H1 (cell line): ENCODE measurements at regions not wholly inside any gene's neighbourhood (a gene's known extent, or its start where the extent isn't known, plus 50 kb on each side); places are given as distances from the start of the nearest gene placed in this dataset.

Experiments used
- CTCF ChIA-PET: fragments of 300-600 bp; sonication (Branson Sonifier 250); formaldehyde crosslinking; loops from one replicate; lab custom pipeline; 2021; ENCODE audit not compliant: partially characterized antibody; lab: Charles Lee
- POLR2A ChIA-PET: fragments of 300-600 bp; sonication (Branson Sonifier 250); formaldehyde crosslinking; loops from one replicate; lab custom pipeline; 2021; ENCODE audit warnings: inconsistent platforms; ENCODE audit not compliant: partially characterized antibody; lab: Charles Lee
- DNase-seq, 2 experiments: peaks; one replicate each; pipeline versions ENCODE4 v3.0.0 to v3.0.0-alpha.2; 2010 to 2022; ENCODE audit warnings: low spot score in 2 of 2, low read depth in 1 of 2, mixed read lengths in 1 of 2
- FAIRE-seq: peaks from 2 replicates; lab custom pipeline; 2011; peaks lifted over from hg19 to GRCh38; lab: Jason Lieb, UNC
- H2AFZ ChIP-seq: 2 replicates; pipeline ENCODE4 v1.8.1; 2012; ENCODE audit warnings: low read length, inconsistent platforms
- H2AK5ac ChIP-seq: 2 replicates; pipeline ENCODE4 v1.6.1; 2013; ENCODE audit warnings: low read depth, low read length
- H2BK120ac ChIP-seq: replicated peaks from 2 replicates; pipeline ENCODE3; 2013; ENCODE audit warnings: low read depth, low read length, inconsistent platforms
- H2BK12ac ChIP-seq: 2 replicates; pipeline ENCODE4 v1.6.1; 2013; ENCODE audit warnings: low read depth, low read length
- H2BK15ac ChIP-seq: 2 replicates; pipeline ENCODE4 v1.6.1; 2013; ENCODE audit warnings: low read length
- H2BK20ac ChIP-seq: 2 replicates; pipeline ENCODE4 v1.6.1; 2013; ENCODE audit warnings: low read length
- H2BK5ac ChIP-seq: 2 replicates; pipeline ENCODE4 v1.6.1; 2013; ENCODE audit warnings: low read depth, low read length
- H3K14ac ChIP-seq: 2 replicates; pipeline ENCODE4 v1.6.1; 2013; ENCODE audit warnings: inconsistent platforms; ENCODE audit not compliant: insufficient read length
- H3K18ac ChIP-seq: 2 replicates; pipeline ENCODE4 v1.6.1; 2013; ENCODE audit warnings: low read length; ENCODE audit errors: extremely low read depth
- H3K23ac ChIP-seq: 2 replicates; pipeline ENCODE4 v1.6.1; 2013; ENCODE audit warnings: inconsistent platforms; ENCODE audit not compliant: insufficient read length
- H3K23me2 ChIP-seq: 2 replicates; pipeline ENCODE4 v1.6.1; 2013; ENCODE audit warnings: low read depth, low read length
- H3K27ac ChIP-seq: 2 replicates; pipeline ENCODE4 v1.6.1; 2011; ENCODE audit warnings: low read depth, low read length, inconsistent platforms
- H3K27me3 ChIP-seq, 4 experiments: replicated peaks in 1 of 4; 1 replicate in 1 of 4; 2 replicates in 3 of 4; pipeline versions ENCODE4 v1.6.1 to v1.8.1; 2011 to 2013; ENCODE audit warnings: low read length in 3 of 4, mild to moderate bottlenecking in 3 of 4, inconsistent platforms in 2 of 4, mixed read lengths in 2 of 4, moderate library complexity in 1 of 4; ENCODE audit not compliant: control insufficient read depth in 3 of 4, insufficient read depth in 3 of 4; ENCODE audit errors: extremely low read depth in 1 of 4
- H3K36me3 ChIP-seq, 4 experiments: 2 replicates each; pipeline versions ENCODE4 v1.6.1 to v1.8.1; 2011 to 2013; ENCODE audit warnings: mild to moderate bottlenecking in 4 of 4, low read length in 3 of 4, moderate library complexity in 2 of 4, control low read depth in 1 of 4, inconsistent platforms in 1 of 4; ENCODE audit not compliant: insufficient read depth in 4 of 4, control insufficient read depth in 2 of 4
- H3K4ac ChIP-seq: replicated peaks from 2 replicates; pipeline ENCODE3; 2013; ENCODE audit warnings: low read length, low read depth, mixed read lengths, inconsistent platforms; ENCODE audit not compliant: insufficient read length
- H3K4me1 ChIP-seq, 4 experiments: replicated peaks in 1 of 4; 1 replicate in 1 of 4; 2 replicates in 3 of 4; pipeline versions ENCODE4 v1.6.1 to v1.8.1; 2011 to 2013; ENCODE audit warnings: low read length in 3 of 4, inconsistent platforms in 2 of 4, mixed read lengths in 1 of 4; ENCODE audit not compliant: insufficient read depth in 4 of 4, control insufficient read depth in 3 of 4
- H3K4me2 ChIP-seq, 2 experiments: 2 replicates each; pipeline versions ENCODE4 v1.6.1 to v1.8.1; 2011 to 2013; ENCODE audit warnings: low read depth in 2 of 2, low read length in 2 of 2, control low read depth in 1 of 2, inconsistent platforms in 1 of 2, mild to moderate bottlenecking in 1 of 2; ENCODE audit not compliant: insufficient read depth in 1 of 2
- H3K4me3 ChIP-seq, 4 experiments: fragments of 200-600, 300-600 bp in 1 of 4; sonication (generic), shearing (Covaris generic), sonication (Bioruptor Twin) in 1 of 4; 2 replicates each; pipeline versions ENCODE4 v1.5.1 to v1.8.1; 2011 to 2016; ENCODE audit warnings: low read length in 4 of 4, low read depth in 3 of 4, control low read depth in 2 of 4, inconsistent platforms in 2 of 4, mild to moderate bottlenecking in 2 of 4, mixed read lengths in 1 of 4, moderate library complexity in 1 of 4; ENCODE audit not compliant: insufficient read depth in 2 of 4; ENCODE audit errors: extremely low read depth in 1 of 4
- H3K56ac ChIP-seq: replicated peaks from 2 replicates; pipeline ENCODE3; 2013; ENCODE audit warnings: low read depth, mild to moderate bottlenecking, mixed read lengths, low read length, inconsistent platforms; ENCODE audit not compliant: insufficient read length
- H3K79me1 ChIP-seq: 2 replicates; pipeline ENCODE4 v1.6.1; 2013; ENCODE audit warnings: low read depth, low read length, control low read depth
- H3K79me2 ChIP-seq, 2 experiments: 2 replicates each; pipeline versions ENCODE4 v1.6.1 to v1.8.1; 2012 to 2013; ENCODE audit warnings: low read length in 2 of 2, mild to moderate bottlenecking in 2 of 2, inconsistent platforms in 1 of 2; ENCODE audit not compliant: insufficient read depth in 2 of 2, control insufficient read depth in 1 of 2
- H3K9ac ChIP-seq, 4 experiments: replicated peaks in 1 of 4; 1 replicate in 1 of 4; 2 replicates in 3 of 4; pipeline versions ENCODE4 v1.6.1 to v1.8.1; 2011 to 2013; ENCODE audit warnings: low read depth in 3 of 4, low read length in 3 of 4, control low read depth in 2 of 4, mild to moderate bottlenecking in 2 of 4, moderate library complexity in 2 of 4, inconsistent platforms in 1 of 4; ENCODE audit errors: extremely low read depth in 1 of 4
- H3K9me3 ChIP-seq, 2 experiments: 2 replicates each; pipeline versions ENCODE4 v1.6.1 to v1.8.1; 2012 to 2013; ENCODE audit warnings: mild to moderate bottlenecking in 2 of 2, moderate library complexity in 2 of 2, control low read depth in 1 of 2, inconsistent platforms in 1 of 2, low read depth in 1 of 2, low read length in 1 of 2, mixed read lengths in 1 of 2; ENCODE audit not compliant: insufficient read depth in 2 of 2
- H4K20me1 ChIP-seq, 2 experiments: replicated peaks in 1 of 2; 2 replicates each; pipeline versions ENCODE3 to v1.8.1; 2011 to 2013; ENCODE audit warnings: inconsistent platforms in 2 of 2, low read length in 2 of 2, mild to moderate bottlenecking in 1 of 2; ENCODE audit not compliant: insufficient read depth in 2 of 2, control insufficient read depth in 1 of 2
- H4K5ac ChIP-seq: 2 replicates; pipeline ENCODE4 v1.6.1; 2013; ENCODE audit warnings: low read length, low read depth, mixed read lengths, inconsistent platforms; ENCODE audit not compliant: insufficient read length
- H4K8ac ChIP-seq: 2 replicates; pipeline ENCODE4 v1.8.0; 2013; ENCODE audit warnings: mild to moderate bottlenecking, moderate library complexity, low read length, inconsistent platforms; ENCODE audit not compliant: insufficient read depth; ENCODE audit errors: extremely low read depth
- H4K91ac ChIP-seq: replicated peaks from 2 replicates; pipeline ENCODE3; 2013; ENCODE audit warnings: low read length, mixed read lengths, inconsistent platforms; ENCODE audit not compliant: insufficient read length
- ATF3 ChIP-seq: IDR thresholded peaks from 2 replicates; pipeline ENCODE4 v1.6.1; 2011; ENCODE audit warnings: low read depth, mild to moderate bottlenecking, low read length; ENCODE audit not compliant: insufficient read depth
- CHD2 ChIP-seq: IDR thresholded peaks from 2 replicates; pipeline ENCODE4 v1.6.1; 2012; ENCODE audit warnings: low read length, improper control_type of control experiment
- JUN ChIP-seq: IDR thresholded peaks from 2 replicates; pipeline ENCODE4 v1.6.1; 2011; ENCODE audit warnings: low read depth, mild to moderate bottlenecking, improper control_type of control experiment, low read length
- NANOG ChIP-seq: IDR thresholded peaks from 2 replicates; pipeline ENCODE4 v1.6.1; 2011; ENCODE audit warnings: low read length, low read depth, mild to moderate bottlenecking, inconsistent platforms; ENCODE audit not compliant: insufficient read depth, poor library complexity, severe bottlenecking
- POLR2AphosphoS5 ChIP-seq: IDR thresholded peaks from 2 replicates; pipeline ENCODE4 v1.6.1; 2011; ENCODE audit warnings: low read depth, low read length
- RAD21 ChIP-seq, 2 experiments: IDR thresholded peaks in 1 of 2; conservative IDR thresholded peaks in 1 of 2; 2 replicates each; pipeline ENCODE4 v1.6.1; 2011; ENCODE audit warnings: low read depth in 2 of 2, low read length in 2 of 2, improper control_type of control experiment in 1 of 2, inconsistent platforms in 1 of 2, mild to moderate bottlenecking in 1 of 2, moderate library complexity in 1 of 2
- SUZ12 ChIP-seq: fragments of 200-600 bp; sonication (generic); IDR thresholded peaks from 2 replicates; pipeline ENCODE4 v1.6.1; 2012; ENCODE audit warnings: mild to moderate bottlenecking, inconsistent platforms, low read length, moderate library complexity, mixed read lengths
- TAF1 ChIP-seq: IDR thresholded peaks from 2 replicates; pipeline ENCODE4 v1.6.1; 2011; ENCODE audit warnings: mild to moderate bottlenecking, low read depth, low read length
- WGBS, 2 experiments: shearing (Covaris generic) in 1 of 2; methylation state at CpG; one replicate each; pipeline versions ENCODE4 v1.1.6 to v1.1.7; 2013 to 2015; ENCODE audit warnings: low lambda C conversion rate in 2 of 2, mixed read lengths in 2 of 2, inconsistent platforms in 1 of 2, low coverage in 1 of 2, missing lambda C conversion rate in 1 of 2; ENCODE audit not compliant: insufficient replicate concordance in 2 of 2, insufficient coverage in 1 of 2, insufficient read length in 1 of 2; ENCODE audit errors: extremely low coverage in 1 of 2, missing lambda C conversion rate in 1 of 2; 5-methylcytosine and 5-hydroxymethylcytosine counted together

GRCh38 chr6:51045548-51045947, 226.9 kb downstream of the TFAP2B start:
- H4K5ac ChIP-seq: no peak overlapping the region
- no peak overlapping the region for H2BK20ac ChIP-seq
- H3K14ac ChIP-seq: no peak overlapping the region
- H3K23ac ChIP-seq: no peak overlapping the region
- no peak overlapping the region for H3K4me2 ChIP-seq
- no peaks in the 10 kb centered on the region for H3K36me3 ChIP-seq
- H2AFZ ChIP-seq: no peak overlapping the region
- no peaks in the 10 kb centered on the region for H3K4me1 ChIP-seq
- no peaks in the 10 kb centered on the region for H3K79me2 ChIP-seq
- 82% methylated on average over 2 of the region's 2 CpGs; no CpG with 5 or more reads in 1 of the 2 experiments for WGBS, 2 experiments
- H4K8ac ChIP-seq: no peak overlapping the region
- no peak for DNase-seq
- H4K20me1 ChIP-seq: no peaks in the 10 kb centered on the region
- no peak overlapping the region for H3K4ac ChIP-seq
- H3K18ac ChIP-seq: no peak overlapping the region
- H3K27me3 ChIP-seq: no peaks in the 10 kb centered on the region
- no peak overlapping the region for H3K56ac ChIP-seq
- no peaks in the 10 kb centered on the region for H3K23me2 ChIP-seq
- TF ChIP-seq ATF3 (no peak), TAF1 (no peak), POLR2AphosphoS5 (no peak), NANOG (no peak), JUN (no peak), RAD21 (IDR thresholded peaks at IDR 0.05 in 1 of 2, conservative IDR thresholded peaks at IDR 0.05 in 1 of 2; ENCODE audit: low read depth in 2 of 2, low read length in 2 of 2) (no peak), CHD2 (no peak), SUZ12 (no peak)
- TF ChIP-seq, all 59 proteins: peak for 0
- Histone ChIP-seq H2BK120ac (no peak overlapping the region), H2AK5ac (no peak overlapping the region), H2BK15ac (no peak overlapping the region), H2BK12ac (no peak overlapping the region), H3K9ac (no peak overlapping the region), H4K91ac (no peak overlapping the region), H3K9me3 (no peaks in the 10 kb centered on the region), H3K4me3 (no peak overlapping the region), H3K79me1 (no peaks in the 10 kb centered on the region), H3K27ac (no peak overlapping the region), H2BK5ac (no peak overlapping the region)
- ChIA-PET CTCF (interaction anchor here (0.7 kb wide), 1 partner anchor 9 kb away, joined by 3 read pairs; no protein-coding TSS in a partner anchor), POLR2A (no interaction called here)
- FAIRE-seq: no peak
